T-cell (primary cell): ENCODE measurements at regions not wholly inside any gene's neighbourhood (a gene's known extent, or its start where the extent isn't known, plus 50 kb on each side); places are given as distances from the start of the nearest gene placed in this dataset.

Experiments
- ATAC-seq, 4 experiments: fragments of 200-7000 bp in 3 of 4; fragments of 150-1000 bp in 1 of 4; cut with Tn5 transposase; replicated peaks in 1 of 4; 1 replicate in 3 of 4; 2 replicates in 1 of 4; pipeline ENCODE4 v1.10.0; 2021; ENCODE audit warnings: moderate library complexity in 3 of 4, mild to moderate bottlenecking in 2 of 4, moderate number of reproducible peaks in 1 of 4
- CTCF ChIA-PET, 2 donors: fragments of 300-600 bp; sonication (Branson Sonifier 250); formaldehyde crosslinking; loops; one replicate each; lab custom pipeline; 2022; ENCODE audit warnings: antibody characterized with exemption in 2 of 2; lab: Charles Lee
- POLR2A ChIA-PET, 2 donors: fragments of 300-600 bp; sonication (Branson Sonifier 250); formaldehyde crosslinking; loops; one replicate each; lab custom pipeline; 2022; ENCODE audit warnings: antibody characterized with exemption in 2 of 2; lab: Charles Lee
- DNase-seq, 35 experiments: peaks; one replicate each; pipeline versions ENCODE4 v3.0.0 to v3.0.0-alpha.2; 2013 to 2023
- H3K27ac ChIP-seq: one replicate; pipeline ENCODE4 v1.5.1; 2013; ENCODE audit warnings: low read length
- H3K27me3 ChIP-seq, 2 experiments: replicated peaks in 1 of 2; 1 replicate in 1 of 2; 2 replicates in 1 of 2; pipeline versions ENCODE4 v1.6.1 to v1.7.0; 2013; ENCODE audit warnings: low read length in 1 of 2, mixed read lengths in 1 of 2; ENCODE audit not compliant: control insufficient read depth in 2 of 2, insufficient read depth in 2 of 2; ENCODE audit errors: extremely low read depth in 1 of 2
- H3K36me3 ChIP-seq, 2 donors: 1 replicate in 1 of 2; 2 replicates in 1 of 2; pipeline versions ENCODE4 v1.6.1 to v1.7.0; 2013; ENCODE audit warnings: low read length in 1 of 2; ENCODE audit not compliant: control insufficient read depth in 2 of 2, insufficient read depth in 1 of 2; ENCODE audit errors: extremely low read depth in 1 of 2
- H3K4me1 ChIP-seq, 2 experiments: 1 replicate in 1 of 2; 2 replicates in 1 of 2; pipeline versions ENCODE4 v1.6.1 to v1.7.0; 2013; ENCODE audit warnings: low read length in 2 of 2, mixed read lengths in 1 of 2; ENCODE audit not compliant: insufficient read depth in 2 of 2, control insufficient read depth in 1 of 2; ENCODE audit errors: extremely low read depth in 1 of 2
- H3K4me3 ChIP-seq, 2 donors: 1 replicate in 1 of 2; 2 replicates in 1 of 2; pipeline versions ENCODE4 v1.5.1 to v1.7.0; 2013; ENCODE audit warnings: mild to moderate bottlenecking in 2 of 2, low read length in 1 of 2, moderate library complexity in 1 of 2; ENCODE audit not compliant: control insufficient read depth in 1 of 2; ENCODE audit errors: extremely low read depth in 1 of 2
- H3K9me3 ChIP-seq: 2 replicates; pipeline ENCODE4 v1.7.0; 2013
- H3K27ac Mint-ChIP-seq, 2 donors: one replicate each; pipeline ENCODE4 v1.8.0; 2020 to 2021; ENCODE audit warnings: mild to moderate bottlenecking in 2 of 2, mixed read lengths in 2 of 2
- H3K27me3 Mint-ChIP-seq, 2 donors: one replicate each; pipeline ENCODE4 v1.8.0; 2021 to 2022; ENCODE audit warnings: mixed read lengths in 2 of 2
- H3K36me3 Mint-ChIP-seq: one replicate; pipeline ENCODE4 v1.8.0; 2021; ENCODE audit warnings: mixed read lengths
- H3K4me1 Mint-ChIP-seq, 3 donors: one replicate each; pipeline ENCODE4 v1.8.0; 2020 to 2022; ENCODE audit warnings: mixed read lengths in 3 of 3, mild to moderate bottlenecking in 1 of 3
- H3K4me3 Mint-ChIP-seq, 3 donors: one replicate each; pipeline ENCODE4 v1.8.0; 2020 to 2022; ENCODE audit warnings: mild to moderate bottlenecking in 3 of 3, mixed read lengths in 3 of 3, moderate library complexity in 3 of 3
- H3K9me3 Mint-ChIP-seq, 3 donors: one replicate each; pipeline ENCODE4 v1.8.0; 2020 to 2022; ENCODE audit warnings: mixed read lengths in 3 of 3
- WGBS: methylation state at CpG from one replicate; pipeline ENCODE4 v1.1.5; 2013; ENCODE audit warnings: missing lambda C conversion rate; ENCODE audit not compliant: insufficient coverage; 5-methylcytosine and 5-hydroxymethylcytosine counted together

DNA sequence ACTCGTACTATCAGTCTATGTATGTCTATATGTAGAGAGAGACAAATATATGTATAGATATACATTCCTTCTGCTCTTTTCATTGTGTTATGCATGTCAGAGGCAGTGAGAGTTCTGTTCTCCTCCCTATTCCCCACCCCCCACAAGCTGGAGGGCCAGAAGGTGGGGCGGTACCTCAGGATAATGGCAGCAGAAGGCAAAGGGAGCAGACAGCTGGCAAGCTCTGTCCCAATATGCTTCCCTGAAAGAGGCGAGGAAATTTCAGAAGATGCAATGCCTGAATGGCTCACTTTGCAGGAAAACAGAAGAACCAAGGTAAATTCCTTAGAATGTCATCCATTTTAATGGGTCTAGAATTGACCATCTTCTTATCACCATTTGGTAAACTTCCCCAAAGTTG, 114.4 kb downstream of the NAA11 start:
- Mint-ChIP-seq H3K4me3 (no peak overlapping the region), H3K9me3 (peaks cover 4% of the 10 kb centered on the region in 3 donors), H3K36me3 (no peaks in the 10 kb centered on the region), H3K27ac (no peak overlapping the region), H3K27me3 (no peaks in the 10 kb centered on the region), H3K4me1 (no peaks in the 10 kb centered on the region)
- POLR2A ChIA-PET, result no interaction called here
- Histone ChIP-seq H3K9me3 (no peaks in the 10 kb centered on the region), H3K27ac (no peak overlapping the region), H3K36me3 (no peaks in the 10 kb centered on the region), H3K4me3 (no peak overlapping the region), H3K4me1 (no peaks in the 10 kb centered on the region), H3K27me3 (no peaks in the 10 kb centered on the region)
- CTCF ChIA-PET, result no interaction called here
- no peak for DNase-seq
- 92% methylated on average over 2 of the region's 3 CpGs for WGBS
- no peak for ATAC-seq

DNA sequence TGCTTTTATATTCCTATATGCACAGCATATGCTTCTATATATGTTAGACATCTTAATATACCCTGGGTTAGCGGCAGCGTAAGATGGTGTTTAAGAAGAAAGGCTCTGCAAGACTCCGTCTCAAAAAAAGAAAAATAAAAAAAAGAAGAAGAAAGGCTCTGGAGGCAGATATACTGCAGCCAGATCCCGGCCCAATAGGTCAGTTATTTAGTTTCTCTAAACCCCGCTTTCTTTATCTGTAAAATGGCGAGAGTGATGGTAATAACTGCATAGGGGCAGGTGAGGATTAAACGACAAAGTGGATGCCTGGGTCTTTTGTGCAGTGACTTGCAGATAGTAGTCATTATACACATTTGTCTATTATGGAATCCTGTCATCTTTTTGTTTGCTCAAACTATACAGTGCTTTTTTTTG, 115.2 kb downstream of the NAA11 start:
- no peak for ATAC-seq
- POLR2A ChIA-PET, result no interaction called here
- no peak overlapping the region for H3K27ac ChIP-seq

DNA sequence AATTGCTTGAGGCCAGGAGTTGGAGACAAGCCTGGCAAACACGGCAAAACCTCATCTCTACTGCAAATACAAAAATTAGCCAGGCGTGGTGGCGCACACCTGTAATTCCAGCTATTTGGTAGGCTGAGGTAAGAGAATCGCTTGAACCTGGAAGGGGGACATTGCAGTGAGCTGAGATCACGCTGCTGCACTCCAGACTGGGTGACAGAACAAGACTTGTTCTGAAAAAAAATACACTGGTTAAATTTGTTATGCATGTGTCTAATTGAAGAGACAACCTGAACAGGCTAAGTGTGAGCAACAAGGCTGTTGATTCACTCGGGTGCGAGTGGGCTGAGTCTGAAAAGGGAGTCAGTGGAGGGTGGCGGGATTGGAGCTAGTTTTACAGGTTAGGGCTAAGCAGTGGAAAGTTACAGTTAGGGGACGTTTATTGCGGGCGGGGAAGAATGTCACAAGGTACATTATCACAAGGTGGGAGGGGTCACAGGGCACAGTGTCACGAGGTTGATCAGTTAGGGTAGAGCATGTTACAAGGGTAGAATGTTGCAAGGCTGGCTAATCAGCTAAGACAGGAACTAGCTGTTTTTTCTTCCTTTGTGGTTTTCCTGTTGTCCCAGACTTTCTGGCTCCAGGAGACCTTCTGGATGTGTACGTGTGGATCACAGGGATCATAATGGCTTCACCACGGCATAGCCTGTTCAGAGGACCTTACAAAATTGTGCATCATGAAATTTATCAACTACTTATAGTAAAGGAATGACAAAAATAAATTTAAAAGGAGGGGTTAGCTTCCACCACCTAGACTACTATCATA, 115.8 kb downstream of the NAA11 start:
- H3K27me3 Mint-ChIP-seq, result no peaks in the 10 kb centered on the region
- 71% methylated on average over 11 of the region's 14 CpGs for WGBS
- H3K9me3 Mint-ChIP-seq, result peaks cover 7 to 11% (median 7%) of the 10 kb centered on the region in 3 donors
- H3K27ac ChIP-seq, result no peak overlapping the region
- no peaks in the 10 kb centered on the region for H3K36me3 ChIP-seq
- no peak overlapping the region for H3K27ac Mint-ChIP-seq
- ATAC-seq, result no peak
- no peaks in the 10 kb centered on the region for H3K27me3 ChIP-seq
- H3K36me3 Mint-ChIP-seq, result no peaks in the 10 kb centered on the region
- ChIA-PET CTCF (no interaction called here), POLR2A (no interaction called here)
- DNase-seq, result no peak
- no peaks in the 10 kb centered on the region for H3K4me1 ChIP-seq
- no peaks in the 10 kb centered on the region for H3K4me1 Mint-ChIP-seq
- no peak overlapping the region for H3K4me3 ChIP-seq
- H3K4me3 Mint-ChIP-seq, result no peak overlapping the region
- no peaks in the 10 kb centered on the region for H3K9me3 ChIP-seq

More for the DNA sequence above, 115.2 kb downstream of the NAA11 start:
- CTCF ChIA-PET, result no interaction called here
- Mint-ChIP-seq H3K4me3 (no peak overlapping the region), H3K27ac (no peak overlapping the region), H3K9me3 (peaks cover 4 to 11% (median 7%) of the 10 kb centered on the region in 3 donors), H3K27me3 (no peaks in the 10 kb centered on the region), H3K4me1 (no peaks in the 10 kb centered on the region), H3K36me3 (no peaks in the 10 kb centered on the region)
- Histone ChIP-seq H3K27me3 (no peaks in the 10 kb centered on the region), H3K4me3 (no peak overlapping the region), H3K36me3 (no peaks in the 10 kb centered on the region), H3K4me1 (no peaks in the 10 kb centered on the region), H3K9me3 (no peaks in the 10 kb centered on the region)
- DNase-seq, result no peak
- WGBS, result 87% methylated on average over 3 of the region's 7 CpGs

DNA sequence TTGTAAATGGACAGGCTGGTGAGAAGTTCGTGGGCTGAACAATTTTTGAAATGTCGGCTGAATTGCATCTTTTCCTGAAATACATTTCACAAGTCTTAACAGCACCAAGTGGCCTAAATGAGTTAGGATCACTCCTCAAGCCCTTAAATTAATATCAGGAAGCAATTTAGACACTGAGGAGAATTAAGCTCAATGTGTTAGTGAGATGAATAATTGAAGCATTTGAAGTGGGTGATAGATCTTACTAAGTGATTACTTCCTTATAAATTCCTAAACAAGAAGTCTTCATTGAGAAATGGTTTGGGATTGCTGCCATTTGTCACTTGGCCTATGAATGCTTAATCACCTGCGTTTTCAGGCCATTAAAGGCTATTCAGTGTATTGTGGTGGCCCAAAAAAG, 116.8 kb downstream of the NAA11 start:
- ChIA-PET CTCF (no interaction called here), POLR2A (no interaction called here)
- Histone ChIP-seq H3K4me1 (no peaks in the 10 kb centered on the region), H3K36me3 (no peaks in the 10 kb centered on the region), H3K27ac (no peak overlapping the region), H3K4me3 (no peak overlapping the region), H3K9me3 (no peaks in the 10 kb centered on the region), H3K27me3 (no peaks in the 10 kb centered on the region)
- no CpG with 5 or more reads among the region's 3 CpGs for WGBS
- ATAC-seq (no peak), DNase-seq (no peak)
- Mint-ChIP-seq H3K9me3 (peaks cover 3 to 11% (median 7%) of the 10 kb centered on the region in 3 donors), H3K27me3 (no peaks in the 10 kb centered on the region), H3K27ac (no peak overlapping the region), H3K4me3 (no peak overlapping the region), H3K4me1 (no peaks in the 10 kb centered on the region), H3K36me3 (no peaks in the 10 kb centered on the region)

DNA sequence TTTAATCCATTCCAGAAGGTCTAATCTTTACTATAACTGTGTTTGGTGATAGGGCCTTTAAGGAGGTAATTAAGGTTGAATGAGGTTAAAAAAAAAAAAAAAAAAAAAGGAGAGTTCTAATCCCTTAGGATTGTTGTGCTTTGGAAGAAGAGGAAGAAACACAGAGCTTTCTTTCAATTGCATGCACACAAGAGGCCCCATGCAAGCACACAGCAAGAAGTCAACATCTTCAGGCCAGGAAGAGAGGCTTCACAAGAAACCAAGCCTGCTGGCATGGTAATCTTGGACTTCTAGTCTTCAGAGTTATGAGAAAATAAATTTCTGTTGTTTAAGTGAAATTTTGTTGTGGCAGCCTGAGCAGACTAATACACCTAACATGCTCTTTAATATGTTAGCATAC, 118.6 kb downstream of the NAA11 start:
- DNase-seq, result no peak
- Histone ChIP-seq H3K36me3 (no peaks in the 10 kb centered on the region), H3K27me3 (no peaks in the 10 kb centered on the region), H3K4me3 (no peak overlapping the region), H3K4me1 (no peaks in the 10 kb centered on the region), H3K9me3 (no peaks in the 10 kb centered on the region), H3K27ac (no peak overlapping the region)
- Mint-ChIP-seq H3K27me3 (no peaks in the 10 kb centered on the region), H3K9me3 (peaks cover 3 to 11% (median 7%) of the 10 kb centered on the region in 3 donors), H3K4me3 (no peak overlapping the region), H3K4me1 (no peaks in the 10 kb centered on the region), H3K27ac (no peak overlapping the region), H3K36me3 (no peaks in the 10 kb centered on the region)
- ChIA-PET POLR2A (no interaction called here), CTCF (no interaction called here)
- no peak for ATAC-seq

DNA sequence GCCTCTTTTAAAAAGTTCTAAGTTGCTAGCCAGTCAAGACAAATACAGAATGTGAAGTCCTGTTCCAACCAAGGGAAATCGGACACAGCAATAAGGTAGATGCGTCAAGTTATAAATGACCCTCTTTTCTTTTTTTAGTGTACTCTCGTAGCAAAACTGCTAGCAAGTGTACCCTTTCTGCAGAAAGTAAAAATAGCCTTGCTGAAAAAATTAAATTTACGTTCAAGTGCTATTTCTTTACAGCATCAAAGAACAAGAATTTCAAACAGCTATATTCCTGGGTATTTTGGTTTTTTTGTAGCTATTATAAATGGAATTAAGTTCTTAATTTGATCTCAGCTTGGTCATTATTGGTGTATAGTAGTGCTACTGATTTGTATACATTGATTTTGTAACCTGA, 119.2 kb downstream of the NAA11 start:
- ChIA-PET CTCF (interaction anchor here in 1 of 2 donors (0.5 kb wide), 1 partner anchor 1909 kb away, joined by 3 read pairs; no protein-coding TSS in a partner anchor), POLR2A (no interaction called here)
- Mint-ChIP-seq H3K27me3 (no peaks in the 10 kb centered on the region), H3K36me3 (no peaks in the 10 kb centered on the region), H3K27ac (no peak overlapping the region), H3K4me1 (no peaks in the 10 kb centered on the region), H3K9me3 (peaks cover 3 to 11% (median 7%) of the 10 kb centered on the region in 3 donors), H3K4me3 (no peak overlapping the region)
- DNase-seq (no peak), ATAC-seq (no peak)
- H3K9me3 ChIP-seq, result no peaks in the 10 kb centered on the region
- no CpG with 5 or more reads among the region's 4 CpGs for WGBS
- H3K4me3 ChIP-seq, result no peak overlapping the region
- no peaks in the 10 kb centered on the region for H3K27me3 ChIP-seq
- no peaks in the 10 kb centered on the region for H3K36me3 ChIP-seq
- no peak overlapping the region for H3K27ac ChIP-seq
- H3K4me1 ChIP-seq, result no peaks in the 10 kb centered on the region
